Cardiac fibroblast (primary cell): ENCODE measurements at regions not wholly inside any gene's neighbourhood (a gene's known extent, or its start where the extent isn't known, plus 50 kb on each side); places are given as distances from the start of the nearest gene placed in this dataset.
A peak's percentile ranks its signal among the peaks of the same experiment; 100 is the strongest.
"Not testable (repeated sequence)": the region's sequence is repeated elsewhere in the genome, so short reads cannot be mapped to it uniquely, and the experiment has no call there.

Source experiments
- DNase-seq, 2 donors: peaks; one replicate each; pipeline versions ENCODE4 v3.0.0 to v3.0.0-alpha.2; 2010; ENCODE audit warnings: low read depth in 2 of 2
- H3K4me3 ChIP-seq, 2 donors: replicated peaks in 1 of 2; 1 replicate in 1 of 2; 2 replicates in 1 of 2; pipeline ENCODE4 v1.5.1; 2011; ENCODE audit warnings: low read depth in 2 of 2, low read length in 2 of 2, mild to moderate bottlenecking in 2 of 2, moderate library complexity in 1 of 2
- CTCF ChIP-seq: IDR thresholded peaks from one replicate; pipeline ENCODE4 v1.5.1; 2011; ENCODE audit warnings: low read depth, mild to moderate bottlenecking, low read length, inconsistent platforms

DNA sequence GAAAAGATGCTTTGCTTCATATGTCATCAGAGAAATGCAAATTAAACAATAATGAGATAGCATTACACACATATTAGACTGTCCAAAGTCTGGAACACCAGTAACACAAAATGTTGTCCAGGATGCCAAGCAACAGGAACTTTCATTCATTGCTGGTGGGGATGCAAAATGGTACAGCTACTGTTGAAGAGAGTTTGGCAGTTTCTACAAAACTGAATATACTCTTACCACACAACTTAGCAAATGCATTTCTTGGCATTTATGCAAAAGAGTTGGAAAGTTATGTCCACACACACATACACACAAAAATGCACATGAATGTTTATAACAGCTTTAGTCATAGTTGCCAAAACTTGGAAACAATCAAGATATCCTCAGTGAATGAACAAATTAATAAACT, 195.2 kb upstream of the MME start:
- peak; percentile 56 to 64 for DNase-seq

DNA sequence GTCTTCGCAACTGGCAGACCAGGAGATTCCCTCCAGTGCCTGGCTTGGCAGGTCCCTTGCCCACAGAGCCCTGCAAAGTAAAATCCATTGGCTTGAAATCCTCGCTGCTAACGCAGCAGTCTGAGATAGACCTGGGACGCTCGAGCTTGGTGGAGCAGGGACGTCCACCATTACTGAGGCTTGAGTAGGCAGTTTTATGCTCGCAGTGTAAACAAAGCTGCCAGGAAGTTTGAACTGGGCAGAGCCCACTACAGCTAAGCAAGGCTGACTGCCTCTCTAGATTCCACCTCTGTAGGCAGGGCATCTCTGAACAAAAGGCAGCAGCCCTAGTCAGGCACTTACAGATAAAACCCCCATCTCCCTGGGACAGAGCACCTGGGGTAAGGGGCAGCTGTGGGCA, 205.0 kb upstream of the MME start:
- H3K4me3 ChIP-seq, result no peak overlapping the region
- TF ChIP-seq CTCF, result no peak
- DNase-seq, result no peak

More for the DNA sequence above, 195.2 kb upstream of the MME start:
- H3K4me3 ChIP-seq, result no peak overlapping the region
- TF ChIP-seq CTCF, result no peak

DNA sequence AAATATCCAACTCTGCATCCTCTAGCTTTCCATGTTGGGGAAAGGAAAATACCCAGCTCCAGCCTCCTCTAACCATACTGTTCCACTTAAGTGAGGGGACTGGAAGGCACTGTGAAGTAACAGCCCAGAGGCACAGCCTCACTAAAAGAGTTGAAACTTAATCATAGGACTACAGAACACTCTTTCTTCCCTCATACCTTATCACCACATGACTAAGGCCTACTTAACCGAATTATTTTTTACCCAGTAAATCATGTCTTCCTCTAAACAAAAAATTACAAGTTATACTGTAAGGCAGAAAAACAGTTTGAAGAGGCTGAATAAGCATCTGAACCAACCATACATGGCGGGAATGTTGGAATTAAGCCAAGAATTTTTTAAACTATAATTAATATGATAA, 207.4 kb upstream of the MME start:
- TF ChIP-seq CTCF, result no peak
- no peak for DNase-seq
- H3K4me3 ChIP-seq, result no peak overlapping the region

DNA sequence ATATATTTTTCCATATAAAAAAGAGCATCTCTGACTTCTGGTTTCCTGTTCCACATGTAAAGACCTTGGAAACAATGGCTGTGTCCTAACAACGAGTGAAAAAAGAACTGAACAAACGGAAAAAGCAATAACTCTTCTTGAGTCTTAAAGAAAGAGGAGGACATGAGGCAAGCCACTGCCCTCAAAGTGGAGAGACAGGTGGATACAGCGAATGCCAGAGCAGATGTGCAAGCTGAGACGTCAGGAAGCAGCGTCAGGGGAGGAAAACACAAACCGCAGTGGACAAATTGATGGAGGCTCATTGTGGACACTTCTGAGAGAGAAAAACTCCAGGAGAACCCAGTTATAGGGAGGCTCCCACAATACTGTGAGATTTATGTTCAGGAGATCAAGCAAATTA, 208.0 kb upstream of the MME start:
- H3K4me3 ChIP-seq, result no peak overlapping the region
- TF ChIP-seq CTCF, result no peak
- DNase-seq, result no peak

GRCh38 chr3:154864947-154865346, 215.2 kb upstream of the MME start:
- no peak overlapping the region for H3K4me3 ChIP-seq
- TF ChIP-seq CTCF, result no peak
- no peak for DNase-seq

GRCh38 chr3:154862265-154862664, 217.9 kb upstream of the MME start:
- no peak for TF ChIP-seq CTCF
- peak in 1 of 2 donors; percentile 66 for DNase-seq
- H3K4me3 ChIP-seq, result no peak overlapping the region

DNA sequence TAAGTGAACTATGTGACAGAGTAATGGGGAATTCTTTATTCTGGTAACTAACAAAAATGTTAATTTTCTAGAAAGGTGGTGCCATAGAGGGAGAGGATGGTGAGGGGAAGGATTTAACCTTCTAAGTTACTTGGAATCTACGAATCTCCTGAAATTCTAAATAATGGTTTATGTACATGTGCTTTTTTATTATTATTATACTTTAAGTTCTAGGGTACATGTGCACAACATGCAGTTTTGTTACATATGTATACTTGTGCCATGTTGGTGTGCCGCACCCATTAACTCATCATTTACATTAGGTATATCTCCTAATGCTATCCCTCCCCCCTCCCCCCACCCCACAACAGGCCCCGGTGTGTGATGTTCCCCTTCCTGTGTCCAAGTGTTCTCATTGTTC, 227.1 kb upstream of the MME start:
- not testable (repeated sequence) for DNase-seq, H3K4me3 ChIP-seq
